Pancreas (tissue), 10 donors: ENCODE measurements at regions not wholly inside any gene's neighbourhood (a gene's known extent, or its start where the extent isn't known, plus 50 kb on each side); places are given as distances from the start of the nearest gene placed in this dataset.

ENCODE experiments used
- ATAC-seq, 4 donors: fragments of 200-7000 bp; cut with Tn5 transposase; one replicate each; pipeline versions ENCODE4 v1.8.0 to v1.9.1; 2020; ENCODE audit warnings: mild to moderate bottlenecking in 4 of 4, moderate library complexity in 4 of 4
- DNase-seq, 6 donors: peaks; one replicate each; pipeline ENCODE4 v3.0.0-alpha.2; 2020
- FAIRE-seq: peaks from 2 replicates; lab custom pipeline; 2012; peaks lifted over from hg19 to GRCh38; lab: Jason Lieb, UNC
- H3K27ac ChIP-seq, 4 donors: fragments of 200-600 bp; sonication (generic); 1 replicate in 3 of 4; 2 replicates in 1 of 4; pipeline versions ENCODE4 v1.5.0 to v1.8.0; 2020
- H3K27me3 ChIP-seq, 4 donors: fragments of 200-600 bp; one replicate each; pipeline ENCODE4 v1.8.0; 2021
- H3K36me3 ChIP-seq, 3 donors: fragments of 200-600 bp; sonication (generic) in 1 of 3; one replicate each; pipeline versions ENCODE4 v1.5.0 to v1.8.0; 2020 to 2021
- H3K4me1 ChIP-seq, 3 donors: fragments of 200-600 bp; one replicate each; pipeline ENCODE4 v1.8.0; 2021
- H3K4me3 ChIP-seq, 4 donors: fragments of 200-600 bp; sonication (generic) in 2 of 4; one replicate each; pipeline versions ENCODE4 v1.5.0 to v1.8.0; 2020 to 2021
- H3K9me3 ChIP-seq, 4 donors: fragments of 200-600 bp; one replicate each; pipeline ENCODE4 v1.8.0; 2021
- CTCF ChIP-seq, 4 donors: fragments of 200-600 bp; sonication (generic) in 3 of 4; IDR thresholded peaks; one replicate each; pipeline versions ENCODE4 v1.5.0 to v1.8.0; 2021; ENCODE audit warnings: antibody characterized with exemption in 4 of 4
- WGBS, 2 donors: extraction: QIAGEN DNeasy Blood & Tissue Kit; methylation state at CpG; one replicate each; pipeline ENCODE4 v1.1.7; 2013; 5-methylcytosine and 5-hydroxymethylcytosine counted together
- intact Hi-C, 3 donors: fragments of 100-400 bp; cut with DNase I; formaldehyde crosslinking; loops; one replicate each; pipeline versions ENCODE4 v1.11.1 to v1.14.2; 2022
- donor health status: healthy with polysubstance abuse.
- donor health status: DM: no; HTN: no; CAD: no; lungs with moderate emphysema.
- donor health status: DM: no; HTN: no; CAD: no.
- donor health status: control.
- donor health status: control.
- donor health status: Bipolar disorder and iron deficiency.
- donor health status: DM: yes; HTN: yes; CAD: no.
- donor health status: DM: no; HTN: no; CAD: no.
- donor health status: DM: no; HTN: no; CAD: no.
- donor health status: DM: yes; HTN: yes; CAD: no.

- FAIRE-seq (no peak), DNase-seq (peak in 4 of 6 donors; percentile 39 to 61 (median 50))
These were observed 208.4 kb upstream of the KLF14 start for GRCh38 chr7:130942211-130942964.

GRCh38 chr7:130943336-130943901 is 209.4 kb upstream of the KLF14 start:
- no peak for TF ChIP-seq CTCF (IDR thresholded peaks at IDR 0.05)
- 63 to 69% methylated on average over 9 of the region's 9 CpGs for WGBS, 2 donors
- peak overlapping the region in 1 of 4 donors; percentile 12 for H3K4me3 ChIP-seq
- no peaks in the 10 kb centered on the region for H3K9me3 ChIP-seq
- intact Hi-C loops: no loop called here
- peak overlapping the region in 2 of 4 donors; percentile 84 to 94 for H3K27ac ChIP-seq
- no peaks in the 10 kb centered on the region for H3K36me3 ChIP-seq
- ATAC-seq (peak in 1 of 4 donors; percentile 29), DNase-seq (no peak), FAIRE-seq (no peak)
- no peaks in the 10 kb centered on the region for H3K27me3 ChIP-seq
- H3K4me1 ChIP-seq: peaks cover 13 to 40% (median 25%) of the 10 kb centered on the region in 3 donors

More at GRCh38 chr7:130942211-130942964, 208.4 kb upstream of the KLF14 start:
- H3K4me3 ChIP-seq: peak overlapping the region in 3 of 4 donors; percentile 33 to 43 (median 41)
- WGBS, 2 donors: 23 to 33% methylated on average over 10 of the region's 10 CpGs
- no peak for TF ChIP-seq CTCF (IDR thresholded peaks at IDR 0.05)
- no peaks in the 10 kb centered on the region for H3K27me3 ChIP-seq
- H3K27ac ChIP-seq: peak overlapping the region; percentile 51 to 94 (median 78)
- no peaks in the 10 kb centered on the region for H3K9me3 ChIP-seq
- peak; percentile 71 to 79 (median 74) for ATAC-seq
- no peaks in the 10 kb centered on the region for H3K36me3 ChIP-seq
- H3K4me1 ChIP-seq: peaks cover 13 to 40% (median 25%) of the 10 kb centered on the region in 3 donors
- intact Hi-C loops: no loop called here

- ATAC-seq (no peak), DNase-seq (no peak), FAIRE-seq (no peak)
- H3K27me3 ChIP-seq: no peaks in the 10 kb centered on the region
- intact Hi-C loops: no loop called here
- peak overlapping the region in 2 of 4 donors; percentile 84 to 94 for H3K27ac ChIP-seq
- WGBS, 2 donors: 52 to 53% methylated on average over 3 of the region's 3 CpGs
- no peak for TF ChIP-seq CTCF (IDR thresholded peaks at IDR 0.05)
- no peaks in the 10 kb centered on the region for H3K9me3 ChIP-seq
- no peaks in the 10 kb centered on the region for H3K36me3 ChIP-seq
- peaks cover 13 to 39% (median 23%) of the 10 kb centered on the region in 3 donors for H3K4me1 ChIP-seq
- no peak overlapping the region for H3K4me3 ChIP-seq
These were observed 210.0 kb upstream of the KLF14 start for GRCh38 chr7:130943981-130944380.

GRCh38 chr7:130944997-130945396 is 211.0 kb upstream of the KLF14 start:
- no peak overlapping the region for H3K27ac ChIP-seq
- FAIRE-seq: no peak
- peaks cover 8 to 29% (median 15%) of the 10 kb centered on the region in 3 donors for H3K4me1 ChIP-seq

More at GRCh38 chr7:130944997-130945396, 211.0 kb upstream of the KLF14 start:
- H3K27me3 ChIP-seq: no peaks in the 10 kb centered on the region
- H3K9me3 ChIP-seq: no peaks in the 10 kb centered on the region
- WGBS, 2 donors: 86 to 87% methylated on average over 1 of the region's 1 CpG
- intact Hi-C loops: no loop called here
- no peak overlapping the region for H3K4me3 ChIP-seq
- no peaks in the 10 kb centered on the region for H3K36me3 ChIP-seq
- ATAC-seq (no peak), DNase-seq (no peak)
- TF ChIP-seq CTCF (IDR thresholded peaks at IDR 0.05): no peak
